Endothelial cell of umbilical vein (primary cell): ENCODE measurements at regions not wholly inside any gene's neighbourhood (a gene's known extent, or its start where the extent isn't known, plus 50 kb on each side); places are given as distances from the start of the nearest gene placed in this dataset.
"Not testable (repeated sequence)": the region's sequence is repeated elsewhere in the genome, so short reads cannot be mapped to it uniquely, and the experiment has no call there.

ENCODE experiments used
- BruUV-seq: library from RNA; stranded (reverse); fragments of 400-500 nt; replicated peaks from 2 replicates; lab custom pipeline; 2021; lab: Mats Ljungman, UMichigan
- CTCF ChIA-PET: fragments of 300-600, 350-600 bp; sonication (Branson Sonifier 250); formaldehyde crosslinking; loops from one replicate; lab custom pipeline; 2021; ENCODE audit warnings: antibody characterized with exemption, inconsistent platforms; lab: Charles Lee
- POLR2A ChIA-PET: fragments of 300-600, 350-600 bp; sonication (Branson Sonifier 250); formaldehyde crosslinking; loops from one replicate; lab custom pipeline; 2021; ENCODE audit warnings: antibody characterized with exemption, inconsistent platforms; lab: Charles Lee
- DNase-seq: peaks from one replicate; pipeline ENCODE4 v3.0.0-alpha.2; 2011; ENCODE audit warnings: low read depth, low spot score
- FAIRE-seq: peaks from 2 replicates; lab custom pipeline; 2011; peaks lifted over from hg19 to GRCh38; lab: Jason Lieb, UNC
- H2AFZ ChIP-seq: 2 replicates; pipeline ENCODE4 v1.6.0; 2012; ENCODE audit warnings: low read depth, low read length, control low read depth, inconsistent platforms
- H3K27ac ChIP-seq: 2 replicates; pipeline ENCODE4 v1.5.1; 2011; ENCODE audit warnings: low read depth, mild to moderate bottlenecking, control low read depth, low read length, moderate library complexity; ENCODE audit not compliant: insufficient read depth
- H3K27me3 ChIP-seq, 2 experiments: 2 replicates each; pipeline versions ENCODE4 v1.6.0 to v1.6.1; 2011; ENCODE audit warnings: low read length in 2 of 2, mixed read lengths in 1 of 2; ENCODE audit not compliant: control insufficient read depth in 2 of 2, insufficient read depth in 2 of 2
- H3K36me3 ChIP-seq, 2 experiments: 2 replicates in 1 of 2; 3 replicates in 1 of 2; pipeline ENCODE4 v1.5.1; 2011; ENCODE audit warnings: low read length in 2 of 2, mild to moderate bottlenecking in 1 of 2, moderate library complexity in 1 of 2; ENCODE audit not compliant: control insufficient read depth in 2 of 2, insufficient read depth in 2 of 2; ENCODE audit errors: extremely low read depth in 1 of 2
- H3K4me1 ChIP-seq: 3 replicates; pipeline ENCODE4 v1.5.1; 2011; ENCODE audit warnings: mild to moderate bottlenecking, low read length; ENCODE audit not compliant: control insufficient read depth, insufficient read depth; ENCODE audit errors: extremely low read depth
- H3K4me2 ChIP-seq: 2 replicates; pipeline ENCODE4 v1.6.1; 2011; ENCODE audit warnings: low read length, control low read depth, mixed read lengths; ENCODE audit not compliant: insufficient read depth
- H3K4me3 ChIP-seq, 3 experiments: fragments of 200-600 bp in 1 of 3; sonication (generic), shearing (Covaris generic) in 1 of 3; replicated peaks in 1 of 3; 2 replicates each; pipeline ENCODE4 v1.5.1; 2011 to 2016; ENCODE audit warnings: control low read depth in 3 of 3, low read length in 3 of 3, mild to moderate bottlenecking in 2 of 3, inconsistent platforms in 1 of 3, low read depth in 1 of 3, moderate library complexity in 1 of 3; ENCODE audit not compliant: insufficient read depth in 1 of 3
- H3K79me2 ChIP-seq: 2 replicates; pipeline ENCODE4 v1.6.0; 2012; ENCODE audit warnings: low read length, inconsistent platforms; ENCODE audit not compliant: control insufficient read depth, insufficient read depth
- H3K9ac ChIP-seq: replicated peaks from 2 replicates; pipeline ENCODE3; 2011; ENCODE audit warnings: low read length, control low read depth; ENCODE audit not compliant: insufficient read depth; ENCODE audit errors: extremely low read depth
- H3K9me1 ChIP-seq: replicated peaks from 3 replicates; pipeline ENCODE4 v1.6.0; 2011; ENCODE audit warnings: mild to moderate bottlenecking, low read length; ENCODE audit not compliant: control insufficient read depth, insufficient read depth; ENCODE audit errors: extremely low read depth
- H3K9me3 ChIP-seq: replicated peaks from 2 replicates; pipeline ENCODE4 v1.5.1; 2012; ENCODE audit warnings: low read length, inconsistent platforms; ENCODE audit not compliant: control insufficient read depth, insufficient read depth
- H4K20me1 ChIP-seq: replicated peaks from 2 replicates; pipeline ENCODE3; 2011; ENCODE audit warnings: mild to moderate bottlenecking, low read length; ENCODE audit not compliant: control insufficient read depth, insufficient read depth; ENCODE audit errors: extremely low read depth
- EZH2 ChIP-seq: IDR thresholded peaks from 2 replicates; pipeline ENCODE4 v1.6.1; 2012; ENCODE audit warnings: borderline replicate concordance, low read depth, mild to moderate bottlenecking, moderate library complexity, low read length, inconsistent platforms; ENCODE audit not compliant: severe bottlenecking
- FOS ChIP-seq: IDR thresholded peaks from 2 replicates; pipeline ENCODE4 v1.6.1; 2011; ENCODE audit warnings: mild to moderate bottlenecking, low read length, moderate library complexity, borderline replicate concordance; ENCODE audit not compliant: insufficient read depth
- dilution Hi-C: fragments of 300-500 bp; cut with MboI; formaldehyde crosslinking; loops from one replicate; pipeline ENCODE4 v1.15.0; 2019; ENCODE audit warnings: low sequenced_read_pairs; ENCODE audit not compliant: extremely low pct_ligation_motif_present
- intact Hi-C: fragments of 100-400 bp; cut with micrococcal nuclease; formaldehyde crosslinking; loops from one replicate; pipeline ENCODE4 v1.10.0; 2022

DNA sequence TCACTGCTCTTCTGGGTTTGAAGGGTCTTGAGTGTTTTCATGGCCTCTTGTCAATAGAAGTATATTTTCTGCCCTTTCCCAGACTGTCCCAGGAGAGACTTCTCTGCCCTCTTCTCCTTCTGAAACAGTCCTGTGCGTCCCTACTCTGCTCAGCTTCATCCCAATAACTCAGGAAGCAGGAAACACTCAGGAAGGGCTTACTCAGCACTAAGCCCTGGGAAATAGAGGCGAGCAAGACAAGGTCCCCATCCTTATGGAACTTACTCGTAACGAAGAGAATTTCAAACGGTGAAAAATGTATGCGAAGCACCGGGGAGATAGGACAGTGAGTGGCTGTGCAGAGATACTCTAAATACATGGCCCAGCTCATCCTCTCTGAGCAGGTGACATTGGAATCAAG lies 52.8 kb upstream of the TFRC start:
- dilution Hi-C loops = no loop called here
- POLR2A ChIA-PET = no interaction called here
- H3K9me1 ChIP-seq = no peaks in the 10 kb centered on the region
- no peak overlapping the region for H3K9ac ChIP-seq
- peaks cover 4% of the 10 kb centered on the region for H3K4me1 ChIP-seq
- TF ChIP-seq FOS (no peak), EZH2 (no peak)
- intact Hi-C loops = no loop called here
- no peak overlapping the region for H2AFZ ChIP-seq
- H3K79me2 ChIP-seq = no peaks in the 10 kb centered on the region
- no peak overlapping the region for H3K4me2 ChIP-seq
- BruUV-seq = no TSS peak
- no peak overlapping the region for H3K4me3 ChIP-seq
- CTCF ChIA-PET = interaction anchor here (0.7 kb wide), 1 partner anchor 17 kb away, joined by 4 read pairs; no protein-coding TSS in a partner anchor
- peaks cover 1 to 9% of the 10 kb centered on the region in 2 experiments for H3K27me3 ChIP-seq
- no peaks in the 10 kb centered on the region for H3K36me3 ChIP-seq
- H3K27ac ChIP-seq = no peak overlapping the region
- peak; percentile 80 for FAIRE-seq
- H4K20me1 ChIP-seq = no peaks in the 10 kb centered on the region
- peak; percentile 29 for DNase-seq
- no peaks in the 10 kb centered on the region for H3K9me3 ChIP-seq

DNA sequence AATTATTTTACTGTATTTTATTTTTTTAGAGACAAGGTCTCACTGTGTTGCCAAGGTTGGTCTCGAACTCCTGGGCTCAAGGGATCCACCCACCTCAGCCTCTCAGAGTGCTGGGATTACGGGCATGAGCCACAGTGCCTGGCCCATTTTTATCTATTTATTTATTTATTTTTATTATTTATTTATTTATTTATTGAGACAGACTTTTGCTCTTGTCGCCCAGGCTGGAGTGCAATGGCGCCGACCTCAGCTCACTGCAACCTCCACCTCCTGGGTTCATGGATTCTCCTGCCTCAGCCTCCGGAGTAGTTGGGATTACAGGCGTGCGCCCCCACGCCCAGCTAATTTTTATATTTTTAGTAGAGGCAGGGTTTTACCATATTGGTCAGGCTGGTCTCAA lies 52.0 kb upstream of the TFRC start:
- H2AFZ ChIP-seq, H4K20me1 ChIP-seq, H3K9me1 ChIP-seq, intact Hi-C loops, POLR2A ChIA-PET, H3K4me1 ChIP-seq, H3K4me3 ChIP-seq, FAIRE-seq, dilution Hi-C loops, H3K27ac ChIP-seq, BruUV-seq, H3K9ac ChIP-seq, H3K27me3 ChIP-seq, H3K9me3 ChIP-seq, CTCF ChIA-PET, DNase-seq, H3K4me2 ChIP-seq, H3K79me2 ChIP-seq, H3K36me3 ChIP-seq: not testable (repeated sequence)
